ENCODE measurements at regions not wholly inside any gene's neighbourhood (a gene's known extent, or its start where the extent isn't known, plus 50 kb on each side); places are given as distances from the start of the nearest gene placed in this dataset.

DNA sequence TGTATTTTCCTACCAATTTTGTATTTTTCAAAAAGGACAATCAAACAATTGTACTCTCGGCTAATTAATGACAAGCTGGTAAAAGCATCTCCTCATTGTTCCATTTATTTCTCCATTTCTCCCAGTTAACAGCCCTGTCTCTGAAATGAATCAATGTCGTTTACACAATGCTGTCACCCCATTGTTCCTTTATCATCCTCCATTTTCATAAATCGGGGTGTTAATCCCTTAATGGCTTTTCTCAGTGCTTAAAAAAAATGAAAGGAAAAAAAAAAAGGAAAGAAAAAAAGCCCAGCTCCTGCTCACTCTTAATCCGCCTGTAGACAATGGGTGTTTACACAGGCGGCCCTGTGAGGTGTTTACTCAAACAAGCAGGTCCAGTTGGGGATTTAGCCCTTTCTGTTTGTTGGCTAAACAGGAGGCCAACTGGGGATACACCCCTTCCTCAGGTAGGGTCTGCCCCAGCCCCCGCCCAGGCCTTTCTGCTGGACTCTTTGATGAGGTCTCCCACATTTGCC lies 86.8 kb upstream of the SALL1 start:
- Histone ChIP-seq H3K27me3 (ENCODE audit: insufficient read depth) (no peaks in the 10 kb centered on the region), H3K79me2 (replicated peaks; ENCODE audit: insufficient read depth) (no peaks in the 10 kb centered on the region), H3K4me1 (ENCODE audit: insufficient read depth) (peaks cover 18% of the 10 kb centered on the region), H3K36me3 (ENCODE audit: insufficient read depth) (no peaks in the 10 kb centered on the region), H4K20me1 (replicated peaks; ENCODE audit: insufficient read depth) (no peaks in the 10 kb centered on the region), H3K27ac (ENCODE audit: low read depth) (no peak overlapping the region), H3F3A (replicated peaks; ENCODE audit: low read depth) (no peaks in the 10 kb centered on the region), H3K9me2 (ENCODE audit: insufficient read depth) (peaks cover 16% of the 10 kb centered on the region; the same call in 1 of the 2 replicates), H2AFZ (no peak overlapping the region), H3K4me2 (0 out of 2 replicates have a peak overlapping the region, but pooled peaks have one; percentile 0), H3K4me3 (no peak overlapping the region)
- no peak overlapping the region for H3K27ac Mint-ChIP-seq
- TF ChIP-seq, protein P1, sequence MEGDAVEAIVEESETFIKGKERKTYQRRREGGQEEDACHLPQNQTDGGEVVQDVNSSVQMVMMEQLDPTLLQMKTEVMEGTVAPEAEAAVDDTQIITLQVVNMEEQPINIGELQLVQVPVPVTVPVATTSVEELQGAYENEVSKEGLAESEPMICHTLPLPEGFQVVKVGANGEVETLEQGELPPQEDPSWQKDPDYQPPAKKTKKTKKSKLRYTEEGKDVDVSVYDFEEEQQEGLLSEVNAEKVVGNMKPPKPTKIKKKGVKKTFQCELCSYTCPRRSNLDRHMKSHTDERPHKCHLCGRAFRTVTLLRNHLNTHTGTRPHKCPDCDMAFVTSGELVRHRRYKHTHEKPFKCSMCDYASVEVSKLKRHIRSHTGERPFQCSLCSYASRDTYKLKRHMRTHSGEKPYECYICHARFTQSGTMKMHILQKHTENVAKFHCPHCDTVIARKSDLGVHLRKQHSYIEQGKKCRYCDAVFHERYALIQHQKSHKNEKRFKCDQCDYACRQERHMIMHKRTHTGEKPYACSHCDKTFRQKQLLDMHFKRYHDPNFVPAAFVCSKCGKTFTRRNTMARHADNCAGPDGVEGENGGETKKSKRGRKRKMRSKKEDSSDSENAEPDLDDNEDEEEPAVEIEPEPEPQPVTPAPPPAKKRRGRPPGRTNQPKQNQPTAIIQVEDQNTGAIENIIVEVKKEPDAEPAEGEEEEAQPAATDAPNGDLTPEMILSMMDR (conservative IDR thresholded peaks at IDR 0.05; ENCODE audit: low read depth in 2 of 2): no peak
- TF ChIP-seq ZNF114 (CRISPR knock-in tag; IDR thresholded peaks at IDR 0.05) (no peak), NANOG (IDR thresholded peaks at IDR 0.05; ENCODE audit: borderline replicate concordance) (no peak), JUNB (IDR thresholded peaks at IDR 0.05; ENCODE audit: unreplicated experiment) (no peak), ZNF331 (CRISPR knock-in tag; IDR thresholded peaks at IDR 0.05; ENCODE audit: low read depth) (no peak)
- TF ChIP-seq, protein P2, sequence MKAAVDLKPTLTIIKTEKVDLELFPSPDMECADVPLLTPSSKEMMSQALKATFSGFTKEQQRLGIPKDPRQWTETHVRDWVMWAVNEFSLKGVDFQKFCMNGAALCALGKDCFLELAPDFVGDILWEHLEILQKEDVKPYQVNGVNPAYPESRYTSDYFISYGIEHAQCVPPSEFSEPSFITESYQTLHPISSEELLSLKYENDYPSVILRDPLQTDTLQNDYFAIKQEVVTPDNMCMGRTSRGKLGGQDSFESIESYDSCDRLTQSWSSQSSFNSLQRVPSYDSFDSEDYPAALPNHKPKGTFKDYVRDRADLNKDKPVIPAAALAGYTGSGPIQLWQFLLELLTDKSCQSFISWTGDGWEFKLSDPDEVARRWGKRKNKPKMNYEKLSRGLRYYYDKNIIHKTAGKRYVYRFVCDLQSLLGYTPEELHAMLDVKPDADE (IDR thresholded peaks at IDR 0.05): no peak
- TF ChIP-seq, protein P3, sequence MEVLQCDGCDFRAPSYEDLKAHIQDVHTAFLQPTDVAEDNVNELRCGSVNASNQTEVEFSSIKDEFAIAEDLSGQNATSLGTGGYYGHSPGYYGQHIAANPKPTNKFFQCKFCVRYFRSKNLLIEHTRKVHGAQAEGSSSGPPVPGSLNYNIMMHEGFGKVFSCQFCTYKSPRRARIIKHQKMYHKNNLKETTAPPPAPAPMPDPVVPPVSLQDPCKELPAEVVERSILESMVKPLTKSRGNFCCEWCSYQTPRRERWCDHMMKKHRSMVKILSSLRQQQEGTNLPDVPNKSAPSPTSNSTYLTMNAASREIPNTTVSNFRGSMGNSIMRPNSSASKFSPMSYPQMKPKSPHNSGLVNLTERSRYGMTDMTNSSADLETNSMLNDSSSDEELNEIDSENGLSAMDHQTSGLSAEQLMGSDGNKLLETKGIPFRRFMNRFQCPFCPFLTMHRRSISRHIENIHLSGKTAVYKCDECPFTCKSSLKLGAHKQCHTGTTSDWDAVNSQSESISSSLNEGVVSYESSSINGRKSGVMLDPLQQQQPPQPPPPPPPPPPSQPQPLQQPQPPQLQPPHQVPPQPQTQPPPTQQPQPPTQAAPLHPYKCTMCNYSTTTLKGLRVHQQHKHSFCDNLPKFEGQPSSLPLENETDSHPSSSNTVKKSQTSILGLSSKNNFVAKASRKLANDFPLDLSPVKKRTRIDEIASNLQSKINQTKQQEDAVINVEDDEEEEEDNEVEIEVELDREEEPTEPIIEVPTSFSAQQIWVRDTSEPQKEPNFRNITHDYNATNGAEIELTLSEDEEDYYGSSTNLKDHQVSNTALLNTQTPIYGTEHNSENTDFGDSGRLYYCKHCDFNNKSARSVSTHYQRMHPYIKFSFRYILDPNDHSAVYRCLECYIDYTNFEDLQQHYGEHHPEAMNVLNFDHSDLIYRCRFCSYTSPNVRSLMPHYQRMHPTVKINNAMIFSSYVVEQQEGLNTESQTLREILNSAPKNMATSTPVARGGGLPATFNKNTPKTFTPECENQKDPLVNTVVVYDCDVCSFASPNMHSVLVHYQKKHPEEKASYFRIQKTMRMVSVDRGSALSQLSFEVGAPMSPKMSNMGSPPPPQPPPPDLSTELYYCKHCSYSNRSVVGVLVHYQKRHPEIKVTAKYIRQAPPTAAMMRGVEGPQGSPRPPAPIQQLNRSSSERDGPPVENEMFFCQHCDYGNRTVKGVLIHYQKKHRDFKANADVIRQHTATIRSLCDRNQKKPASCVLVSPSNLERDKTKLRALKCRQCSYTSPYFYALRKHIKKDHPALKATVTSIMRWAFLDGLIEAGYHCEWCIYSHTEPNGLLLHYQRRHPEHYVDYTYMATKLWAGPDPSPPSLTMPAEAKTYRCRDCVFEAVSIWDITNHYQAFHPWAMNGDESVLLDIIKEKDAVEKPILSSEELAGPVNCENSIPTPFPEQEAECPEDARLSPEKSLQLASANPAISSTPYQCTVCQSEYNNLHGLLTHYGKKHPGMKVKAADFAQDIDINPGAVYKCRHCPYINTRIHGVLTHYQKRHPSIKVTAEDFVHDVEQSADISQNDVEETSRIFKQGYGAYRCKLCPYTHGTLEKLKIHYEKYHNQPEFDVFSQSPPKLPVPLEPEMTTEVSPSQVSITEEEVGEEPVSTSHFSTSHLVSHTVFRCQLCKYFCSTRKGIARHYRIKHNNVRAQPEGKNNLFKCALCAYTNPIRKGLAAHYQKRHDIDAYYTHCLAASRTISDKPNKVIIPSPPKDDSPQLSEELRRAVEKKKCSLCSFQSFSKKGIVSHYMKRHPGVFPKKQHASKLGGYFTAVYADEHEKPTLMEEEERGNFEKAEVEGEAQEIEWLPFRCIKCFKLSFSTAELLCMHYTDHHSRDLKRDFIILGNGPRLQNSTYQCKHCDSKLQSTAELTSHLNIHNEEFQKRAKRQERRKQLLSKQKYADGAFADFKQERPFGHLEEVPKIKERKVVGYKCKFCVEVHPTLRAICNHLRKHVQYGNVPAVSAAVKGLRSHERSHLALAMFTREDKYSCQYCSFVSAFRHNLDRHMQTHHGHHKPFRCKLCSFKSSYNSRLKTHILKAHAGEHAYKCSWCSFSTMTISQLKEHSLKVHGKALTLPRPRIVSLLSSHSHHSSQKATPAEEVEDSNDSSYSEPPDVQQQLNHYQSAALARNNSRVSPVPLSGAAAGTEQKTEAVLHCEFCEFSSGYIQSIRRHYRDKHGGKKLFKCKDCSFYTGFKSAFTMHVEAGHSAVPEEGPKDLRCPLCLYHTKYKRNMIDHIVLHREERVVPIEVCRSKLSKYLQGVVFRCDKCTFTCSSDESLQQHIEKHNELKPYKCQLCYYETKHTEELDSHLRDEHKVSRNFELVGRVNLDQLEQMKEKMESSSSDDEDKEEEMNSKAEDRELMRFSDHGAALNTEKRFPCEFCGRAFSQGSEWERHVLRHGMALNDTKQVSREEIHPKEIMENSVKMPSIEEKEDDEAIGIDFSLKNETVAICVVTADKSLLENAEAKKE (CRISPR knock-in tag; IDR thresholded peaks at IDR 0.05): no peak
- no peak for DNase-seq (ENCODE audit: low spot score)
- H3K4me1 Mint-ChIP-seq: peaks cover 30% of the 10 kb centered on the region
- peaks cover 6% of the 10 kb centered on the region for H3K9me3 Mint-ChIP-seq
- peak; percentile 74 for ATAC-seq
- H3K27me3 Mint-ChIP-seq (ENCODE audit: insufficient read depth, low read depth, poor library complexity): peaks cover 5% of the 10 kb centered on the region
- peaks cover 6% of the 10 kb centered on the region; the same call in 2 of the 3 replicates for H3K36me3 Mint-ChIP-seq (ENCODE audit: low read depth)
- H3K4me3 Mint-ChIP-seq: no peak overlapping the region
